Nephron (organoid): ENCODE measurements at regions not wholly inside any gene's neighbourhood (a gene's known extent, or its start where the extent isn't known, plus 50 kb on each side); places are given as distances from the start of the nearest gene placed in this dataset.

Experiments
- H3K27ac Mint-ChIP-seq, 3 experiments: 2 replicates each; pipeline ENCODE4 v1.8.0; 2020; ENCODE audit warnings: mixed read lengths in 3 of 3, mild to moderate bottlenecking in 2 of 3, moderate library complexity in 1 of 3
- H3K27me3 Mint-ChIP-seq: 2 replicates; pipeline ENCODE4 v1.8.0; 2021; ENCODE audit warnings: low read depth, mild to moderate bottlenecking, moderate library complexity, mixed read lengths
- H3K36me3 Mint-ChIP-seq: 2 replicates; pipeline ENCODE4 v1.8.0; 2020; ENCODE audit warnings: low read depth, mixed read lengths
- H3K4me1 Mint-ChIP-seq: 2 replicates; pipeline ENCODE4 v1.8.0; 2020; ENCODE audit warnings: mixed read lengths
- H3K4me3 Mint-ChIP-seq, 3 experiments: 2 replicates each; pipeline ENCODE4 v1.8.0; 2020; ENCODE audit warnings: mild to moderate bottlenecking in 3 of 3, mixed read lengths in 3 of 3, moderate library complexity in 2 of 3
- H3K9me3 Mint-ChIP-seq: 2 replicates; pipeline ENCODE4 v1.8.0; 2020; ENCODE audit warnings: mixed read lengths
- CTCF ChIP-seq, 3 experiments: fragments of 200-600 bp; sonication (generic); IDR thresholded peaks; one replicate each; pipeline ENCODE4 v1.5.0; 2021; ENCODE audit warnings: antibody characterized with exemption in 3 of 3; ENCODE audit not compliant: unreplicated experiment in 3 of 3

- peak overlapping the region; percentile 59 to 93 (median 68) for H3K27ac Mint-ChIP-seq
- TF ChIP-seq CTCF (IDR thresholded peaks at IDR 0.05; ENCODE audit: unreplicated experiment in 3 of 3), result peak in 1 of 3 experiments; percentile 7
- peak overlapping the region in 1 of 3 experiments; percentile 62 for H3K4me3 Mint-ChIP-seq
- no peaks in the 10 kb centered on the region for H3K9me3 Mint-ChIP-seq
- no peaks in the 10 kb centered on the region for H3K36me3 Mint-ChIP-seq
- no peaks in the 10 kb centered on the region for H3K27me3 Mint-ChIP-seq
- peaks cover 55% of the 10 kb centered on the region for H3K4me1 Mint-ChIP-seq
Observed at GRCh38 chr1:119225831-119226230, 85.4 kb upstream of the WARS2 start.

GRCh38 chr1:119226321-119226720 is 85.9 kb upstream of the WARS2 start:
- Mint-ChIP-seq H3K36me3 (no peaks in the 10 kb centered on the region), H3K27me3 (no peaks in the 10 kb centered on the region), H3K4me3 (peak overlapping the region in 1 of 3 experiments; percentile 62), H3K27ac (peak overlapping the region; percentile 59 to 93 (median 68)), H3K4me1 (peaks cover 55% of the 10 kb centered on the region), H3K9me3 (no peaks in the 10 kb centered on the region)
- TF ChIP-seq CTCF (IDR thresholded peaks at IDR 0.05; ENCODE audit: unreplicated experiment in 3 of 3), result no peak

- peaks cover 55% of the 10 kb centered on the region for H3K4me1 Mint-ChIP-seq
- no peaks in the 10 kb centered on the region for H3K9me3 Mint-ChIP-seq
- H3K27ac Mint-ChIP-seq, result peak overlapping the region; percentile 59 to 93 (median 68)
- no peaks in the 10 kb centered on the region for H3K36me3 Mint-ChIP-seq
- no peak for TF ChIP-seq CTCF (IDR thresholded peaks at IDR 0.05; ENCODE audit: unreplicated experiment in 3 of 3)
- no peaks in the 10 kb centered on the region for H3K27me3 Mint-ChIP-seq
- H3K4me3 Mint-ChIP-seq, result no peak overlapping the region
Observed at GRCh38 chr1:119226913-119227312, 86.5 kb upstream of the WARS2 start.

GRCh38 chr1:119227456-119227855 is 87.0 kb upstream of the WARS2 start:
- Mint-ChIP-seq H3K36me3 (no peaks in the 10 kb centered on the region), H3K9me3 (no peaks in the 10 kb centered on the region)

GRCh38 chr1:119228335-119229080 is 88.1 kb upstream of the WARS2 start:
- Mint-ChIP-seq H3K9me3 (no peaks in the 10 kb centered on the region), H3K27ac (peak overlapping the region; percentile 73 to 93 (median 77)), H3K36me3 (no peaks in the 10 kb centered on the region), H3K4me3 (peak overlapping the region in 2 of 3 experiments; percentile 7 to 22), H3K4me1 (peaks cover 55% of the 10 kb centered on the region), H3K27me3 (no peaks in the 10 kb centered on the region)
- TF ChIP-seq CTCF (IDR thresholded peaks at IDR 0.05; ENCODE audit: unreplicated experiment in 3 of 3), result no peak

More at GRCh38 chr1:119227456-119227855, 87.0 kb upstream of the WARS2 start:
- H3K4me1 Mint-ChIP-seq, result peaks cover 55% of the 10 kb centered on the region
- peak overlapping the region; percentile 59 to 93 (median 68) for H3K27ac Mint-ChIP-seq
- no peaks in the 10 kb centered on the region for H3K27me3 Mint-ChIP-seq
- TF ChIP-seq CTCF (IDR thresholded peaks at IDR 0.05; ENCODE audit: unreplicated experiment in 3 of 3), result no peak
- peak overlapping the region in 1 of 3 experiments; percentile 30 for H3K4me3 Mint-ChIP-seq

GRCh38 chr1:119235120-119235519 is 94.7 kb upstream of the WARS2 start:
- no peak for TF ChIP-seq CTCF (IDR thresholded peaks at IDR 0.05; ENCODE audit: unreplicated experiment in 3 of 3)
- Mint-ChIP-seq H3K27me3 (no peaks in the 10 kb centered on the region), H3K36me3 (no peaks in the 10 kb centered on the region), H3K4me1 (no peaks in the 10 kb centered on the region), H3K27ac (peak overlapping the region in 1 of 3 experiments; percentile 15), H3K4me3 (no peak overlapping the region), H3K9me3 (no peaks in the 10 kb centered on the region)
